GM04503 (cell line): ENCODE measurements at regions not wholly inside any gene's neighbourhood (a gene's known extent, or its start where the extent isn't known, plus 50 kb on each side); places are given as distances from the start of the nearest gene placed in this dataset.

Experiments
- DNase-seq: peaks from one replicate; pipeline ENCODE4 v3.0.0-alpha.2; 2012; ENCODE audit warnings: low read depth

GRCh38 chr1:5568321-5568720 is 423.9 kb downstream of the NPHP4 start:
- DNase-seq, result no peak

- no peak for DNase-seq
Measured at GRCh38 chr1:5567839-5568238, 424.4 kb downstream of the NPHP4 start.

DNA sequence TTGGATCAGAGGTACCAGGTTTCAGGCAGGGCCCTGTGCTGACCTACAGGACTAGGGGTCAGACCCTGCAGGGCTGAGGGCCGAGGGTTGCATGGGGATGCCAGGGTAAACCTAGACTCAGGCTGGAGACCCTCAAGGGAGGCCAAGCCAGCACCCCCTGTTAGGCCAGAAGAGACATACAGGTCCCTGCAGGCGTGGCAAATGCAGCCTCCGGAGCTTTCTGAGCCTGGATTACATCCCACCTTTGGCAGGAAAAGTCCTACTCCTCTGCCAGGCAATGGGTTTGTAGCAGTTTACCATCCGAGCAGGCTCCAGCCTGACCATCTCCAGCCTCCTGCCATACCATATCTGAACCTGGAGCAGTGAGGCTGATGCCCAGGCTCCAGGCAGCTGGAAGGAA is 425.3 kb downstream of the NPHP4 start:
- no peak for DNase-seq

DNA sequence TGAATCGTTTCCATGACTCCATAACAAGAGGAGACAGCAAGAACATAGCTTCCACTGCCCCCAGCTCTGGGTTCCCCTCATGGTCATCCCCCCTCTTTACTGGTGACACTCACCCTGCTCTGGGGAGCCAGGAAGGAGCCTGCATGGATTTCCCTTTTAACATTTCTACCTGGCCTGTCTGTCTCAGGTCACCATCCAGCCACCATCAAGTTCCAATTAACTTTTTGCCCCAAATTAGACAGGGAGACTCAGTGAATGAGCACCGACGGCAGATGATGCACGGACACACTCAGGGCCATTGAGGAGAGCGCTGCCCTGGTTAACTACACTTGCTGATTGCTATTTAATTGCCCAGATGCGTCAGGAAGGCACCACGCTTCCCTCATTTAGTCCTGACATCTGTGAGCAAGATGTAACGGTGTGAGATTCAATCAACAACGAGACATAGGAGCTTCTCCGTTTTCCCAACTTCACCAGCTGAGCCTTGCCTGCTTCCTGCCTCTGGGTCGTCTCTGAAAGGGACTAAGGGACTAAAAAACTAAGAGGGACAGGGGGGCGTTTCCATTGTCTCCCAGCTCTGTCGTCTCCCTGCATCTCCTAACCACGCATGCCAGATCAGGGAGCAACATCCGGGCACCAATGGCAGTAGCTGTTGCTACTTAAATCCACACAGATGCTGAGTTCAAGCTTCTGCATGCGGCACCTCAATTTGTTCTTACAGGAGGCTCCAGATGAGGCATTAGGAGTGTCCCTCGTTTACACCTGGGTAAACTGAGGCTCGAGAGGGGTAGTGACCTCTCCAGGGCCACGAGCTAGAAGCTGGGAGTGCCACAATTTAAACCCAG is 426.7 kb downstream of the NPHP4 start:
- no peak for DNase-seq

- DNase-seq, result no peak
Measured at GRCh38 chr1:5564578-5565257, 427.5 kb downstream of the NPHP4 start.

DNA sequence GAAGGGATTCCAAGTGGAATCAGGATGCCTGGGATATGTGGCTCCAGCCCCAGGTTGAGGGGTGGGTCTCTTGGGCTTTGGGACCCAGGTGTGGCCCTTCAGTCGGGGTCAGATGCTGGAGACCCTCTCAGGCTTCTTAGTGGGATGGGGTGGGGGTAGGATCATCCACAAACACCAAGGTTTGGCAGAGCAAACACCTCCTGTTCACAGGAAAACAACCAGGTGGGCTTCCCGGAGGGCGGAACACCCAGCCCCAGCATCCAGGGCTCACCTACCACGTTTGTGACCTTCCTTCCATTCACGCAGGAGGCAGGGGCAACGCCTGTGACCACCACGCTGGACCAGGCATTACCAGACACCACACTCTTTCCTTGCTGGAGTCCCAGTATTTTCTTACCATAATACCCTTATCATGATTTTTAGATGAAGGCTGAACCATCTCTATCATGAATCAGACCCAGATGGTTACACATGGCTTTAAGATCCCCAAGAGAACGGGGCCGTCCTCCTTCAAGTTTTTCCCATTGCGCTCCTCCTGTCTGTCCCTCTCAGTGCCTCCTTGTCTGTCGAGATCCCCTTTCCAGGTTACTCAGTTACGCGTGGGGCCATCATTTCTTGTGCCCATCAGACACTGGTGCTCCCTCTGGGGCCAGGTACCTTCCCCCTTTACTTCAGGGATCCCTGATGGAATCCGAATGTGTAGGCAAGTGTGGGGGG is 428.2 kb downstream of the NPHP4 start:
- DNase-seq, result no peak

- DNase-seq, result no peak
Measured at GRCh38 chr1:5562769-5563168, 429.5 kb downstream of the NPHP4 start.

- no peak for DNase-seq
Measured at GRCh38 chr1:5562331-5562730, 429.9 kb downstream of the NPHP4 start.

- no peak for DNase-seq
Measured at GRCh38 chr1:5559078-5559477, 433.1 kb downstream of the NPHP4 start.

- DNase-seq, result no peak
Measured at GRCh38 chr1:5555853-5556252, 436.4 kb downstream of the NPHP4 start.

- no peak for DNase-seq
Measured at GRCh38 chr1:5554784-5555183, 437.4 kb downstream of the NPHP4 start.

- DNase-seq, result no peak
Measured at GRCh38 chr1:5554111-5554510, 438.1 kb downstream of the NPHP4 start.

DNA sequence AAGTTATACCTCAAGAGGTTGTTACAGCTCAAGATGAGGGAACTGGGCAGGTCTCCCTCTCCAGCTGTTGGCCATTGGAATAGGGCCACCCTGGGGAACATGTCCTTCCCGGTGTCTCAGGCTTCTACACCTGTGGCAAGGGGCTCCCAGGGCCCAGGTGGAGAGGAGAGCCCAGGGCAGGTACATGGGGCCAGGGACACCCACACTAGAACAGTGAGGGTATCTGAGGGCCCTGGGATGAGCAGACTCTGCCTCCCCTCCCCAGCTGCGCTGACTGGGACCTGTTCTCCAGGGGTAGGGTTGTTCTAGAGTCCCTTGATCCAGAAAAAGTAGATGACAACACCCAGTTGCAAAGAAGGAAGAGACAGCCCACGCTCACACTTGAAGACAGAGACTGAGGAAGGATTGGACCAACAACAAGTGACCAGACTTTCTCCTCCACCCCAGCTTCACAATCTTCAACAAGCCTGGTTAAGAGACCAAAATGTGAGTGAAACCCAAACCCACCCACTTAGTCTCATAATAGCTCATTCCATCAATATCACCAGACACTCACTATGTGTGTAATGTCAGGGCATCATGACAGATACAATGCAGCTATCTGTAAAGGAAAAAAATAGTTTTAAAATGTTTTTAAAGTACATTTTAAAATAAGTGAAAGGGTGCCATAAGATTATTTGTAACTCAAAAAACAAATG is 439.3 kb downstream of the NPHP4 start:
- DNase-seq, result no peak

- DNase-seq, result no peak
Measured at GRCh38 chr1:5551274-5551975, 440.8 kb downstream of the NPHP4 start.

- DNase-seq, result no peak
Measured at GRCh38 chr1:5548266-5548665, 444.0 kb downstream of the NPHP4 start.

DNA sequence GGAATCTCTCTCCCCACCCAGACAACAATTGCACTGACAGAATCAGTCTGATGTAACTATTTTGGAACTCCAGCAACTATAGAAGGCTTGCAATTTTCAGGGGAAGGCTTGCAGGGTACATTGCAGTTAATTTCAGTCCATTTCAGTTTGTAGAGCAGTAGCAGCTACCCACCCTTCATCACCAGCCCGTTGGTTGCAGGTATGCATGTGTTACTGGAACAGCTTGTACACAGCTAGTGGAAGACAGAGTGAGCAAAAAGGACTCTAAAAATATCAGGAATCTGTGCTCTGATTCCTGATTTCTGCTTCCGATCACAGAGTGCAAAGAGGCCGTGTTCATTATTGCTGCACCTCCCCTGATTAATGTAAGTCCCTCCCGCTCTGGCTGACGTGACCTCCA is 449.0 kb downstream of the NPHP4 start:
- DNase-seq, result no peak

DNA sequence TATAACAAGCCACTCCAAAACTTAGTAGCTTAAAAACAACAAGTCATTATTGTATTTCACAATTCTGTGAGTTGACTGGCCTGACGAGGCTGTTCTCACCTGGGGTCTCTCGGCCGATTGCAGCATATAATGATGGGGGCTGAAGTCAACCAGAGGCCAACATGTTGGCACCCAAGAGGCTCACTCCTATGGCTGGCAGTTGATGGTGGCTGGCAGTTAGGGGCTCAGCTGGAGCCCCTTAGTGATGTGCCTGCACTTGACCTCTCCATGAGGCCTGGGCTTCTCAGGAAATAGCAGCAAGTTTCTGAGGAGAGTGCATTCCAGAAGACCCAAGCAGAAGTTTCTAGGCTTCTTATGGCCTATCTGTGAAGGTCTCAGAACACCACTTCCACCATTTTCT is 459.4 kb downstream of the NPHP4 start:
- no peak for DNase-seq

DNA sequence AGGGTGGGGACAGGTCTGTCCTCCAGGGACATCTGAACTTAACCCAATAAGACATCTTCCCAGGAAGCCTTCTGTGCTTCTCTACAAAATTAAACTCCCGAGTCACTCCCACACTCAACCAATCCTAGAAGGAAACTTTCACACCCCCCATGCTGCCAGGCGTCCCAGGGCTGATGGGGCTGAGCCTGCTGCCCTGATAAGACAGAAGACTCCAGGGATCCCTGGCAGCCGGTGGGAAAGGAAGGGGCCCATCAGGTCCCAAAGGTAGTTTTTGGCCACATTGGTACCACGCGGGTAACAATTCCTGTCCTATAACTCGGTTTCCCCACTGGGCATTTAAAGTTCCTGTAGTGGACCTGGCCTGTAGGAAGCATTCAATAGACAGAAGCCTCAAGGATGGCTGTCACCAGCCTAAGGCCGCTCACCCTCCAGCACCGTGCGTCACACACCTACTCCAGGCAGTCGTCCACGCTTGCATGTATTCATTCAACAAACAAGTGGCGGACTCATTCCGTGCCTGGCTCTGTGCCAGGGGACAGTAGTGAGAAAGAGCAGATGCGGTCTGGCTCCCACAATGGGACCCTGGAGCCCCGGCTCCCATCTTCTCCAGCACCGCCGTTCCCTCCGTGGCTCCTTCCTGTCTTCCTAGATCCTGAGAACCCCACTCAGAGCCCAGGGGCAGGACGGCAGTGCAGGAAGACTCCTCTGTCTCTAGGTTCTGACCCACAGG is 465.2 kb downstream of the NPHP4 start:
- DNase-seq, result no peak

DNA sequence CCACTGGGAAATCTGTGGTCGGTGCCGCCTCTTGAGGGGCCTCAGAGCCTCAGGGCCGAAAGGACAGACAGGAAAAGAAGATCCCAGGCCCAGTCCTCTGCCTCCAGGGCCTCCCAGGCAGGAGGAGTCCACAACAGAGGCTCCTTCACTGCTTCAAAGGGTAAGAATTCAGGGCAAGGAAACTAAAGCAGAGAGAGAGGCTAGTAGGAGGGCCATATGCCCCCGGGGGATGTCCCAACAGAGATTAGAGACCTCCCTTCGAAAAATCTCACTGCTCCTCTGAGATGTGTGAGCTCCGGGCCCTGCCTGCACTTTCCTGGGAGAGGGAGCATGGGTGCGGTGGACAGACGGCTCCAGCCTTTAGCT is 465.9 kb downstream of the NPHP4 start:
- no peak for DNase-seq

- no peak for DNase-seq
Measured at GRCh38 chr1:5525597-5526384, 466.4 kb downstream of the NPHP4 start.
